IMR-90 (cell line): ENCODE measurements at regions not wholly inside any gene's neighbourhood (a gene's known extent, or its start where the extent isn't known, plus 50 kb on each side); places are given as distances from the start of the nearest gene placed in this dataset.

Experiments used
- ATAC-seq: fragments of 200-7000 bp; cut with Tn5 transposase; 2 replicates; pipeline ENCODE4 v1.9.1; 2020; ENCODE audit warnings: low read depth, mild to moderate bottlenecking, moderate library complexity
- BruUV-seq: library from RNA; stranded (reverse); fragments of 400-500 nt; replicated peaks from 2 replicates; lab custom pipeline; 2021; lab: Mats Ljungman, UMichigan
- CTCF ChIA-PET: fragments of 300-600 bp; formaldehyde crosslinking; extraction: SDS; loops from one replicate; lab custom pipeline; 2021; ENCODE audit warnings: antibody characterized with exemption; lab: Yijun Ruan, JAX
- POLR2A ChIA-PET: fragments of 300-600 bp; sonication (Branson Sonifier 250); formaldehyde crosslinking; loops from one replicate; lab custom pipeline; 2022; ENCODE audit warnings: antibody characterized with exemption; ENCODE audit not compliant: unreplicated experiment; lab: Charles Lee
- DNase-seq: peaks from one replicate; pipeline ENCODE4 v3.0.0; 2013
- H2AFZ ChIP-seq: replicated peaks from 2 replicates; pipeline ENCODE3; 2013; ENCODE audit warnings: low read length, mild to moderate bottlenecking; ENCODE audit not compliant: poor library complexity
- H2AK5ac ChIP-seq: 2 replicates; pipeline ENCODE4 v1.6.1; 2013; ENCODE audit warnings: low read depth, low read length, inconsistent platforms
- H2AK9ac ChIP-seq: replicated peaks from 2 replicates; pipeline ENCODE3; 2013; ENCODE audit warnings: mild to moderate bottlenecking, low read depth, low read length, moderate library complexity; ENCODE audit not compliant: poor library complexity
- H2BK120ac ChIP-seq: 2 replicates; pipeline ENCODE4 v1.6.1; 2013; ENCODE audit warnings: low read depth, low read length, inconsistent platforms
- H2BK15ac ChIP-seq: 3 replicates; pipeline ENCODE4 v1.6.1; 2013; ENCODE audit warnings: low read depth, low read length, inconsistent platforms
- H2BK20ac ChIP-seq: 2 replicates; pipeline ENCODE4 v1.6.1; 2013; ENCODE audit warnings: low read depth, mild to moderate bottlenecking, inconsistent platforms, low read length, moderate library complexity
- H2BK5ac ChIP-seq: 2 replicates; pipeline ENCODE4 v1.6.1; 2013; ENCODE audit warnings: mild to moderate bottlenecking, low read depth, low read length, inconsistent platforms; ENCODE audit not compliant: poor library complexity, severe bottlenecking
- H3K14ac ChIP-seq: replicated peaks from 2 replicates; pipeline ENCODE4 v1.6.1; 2013; ENCODE audit warnings: low read depth, low read length, inconsistent platforms
- H3K18ac ChIP-seq: 2 replicates; pipeline ENCODE4 v1.6.1; 2013; ENCODE audit warnings: low read depth, low read length, control low read depth
- H3K23ac ChIP-seq: 2 replicates; pipeline ENCODE4 v1.6.1; 2013; ENCODE audit warnings: low read depth, low read length, inconsistent platforms
- H3K27ac ChIP-seq: 2 replicates; pipeline ENCODE4 v1.5.1; 2013; ENCODE audit warnings: mild to moderate bottlenecking, control low read depth, low read length; ENCODE audit not compliant: insufficient read depth
- H3K27me3 ChIP-seq: 2 replicates; pipeline ENCODE4 v1.6.1; 2013; ENCODE audit warnings: low read length; ENCODE audit not compliant: control insufficient read depth, insufficient read depth
- H3K36me3 ChIP-seq: 2 replicates; pipeline ENCODE4 v1.6.1; 2013; ENCODE audit warnings: low read length, mixed read lengths; ENCODE audit not compliant: control insufficient read depth, insufficient read depth
- H3K4ac ChIP-seq: 2 replicates; pipeline ENCODE4 v1.6.1; 2013; ENCODE audit warnings: low read depth, low read length, inconsistent platforms
- H3K4me1 ChIP-seq: 2 replicates; pipeline ENCODE4 v1.6.1; 2013; ENCODE audit warnings: low read length, mixed read lengths; ENCODE audit not compliant: control insufficient read depth, insufficient read depth
- H3K4me2 ChIP-seq: 2 replicates; pipeline ENCODE4 v1.6.1; 2013; ENCODE audit warnings: low read depth, mild to moderate bottlenecking, control low read depth, low read length, moderate library complexity
- H3K4me3 ChIP-seq: 2 replicates; pipeline ENCODE4 v1.5.1; 2013; ENCODE audit warnings: low read depth, mild to moderate bottlenecking, control low read depth, low read length, moderate library complexity; ENCODE audit not compliant: insufficient read depth
- H3K56ac ChIP-seq: 2 replicates; pipeline ENCODE4 v1.6.1; 2013; ENCODE audit warnings: low read length, inconsistent platforms; ENCODE audit not compliant: insufficient read depth; ENCODE audit errors: extremely low read depth
- H3K79me1 ChIP-seq, 2 experiments: 2 replicates each; pipeline ENCODE4 v1.6.1; 2013; ENCODE audit warnings: low read length in 2 of 2, inconsistent platforms in 1 of 2, low read depth in 1 of 2
- H3K9ac ChIP-seq: 2 replicates; pipeline ENCODE4 v1.6.1; 2013; ENCODE audit warnings: low read depth, low read length, control low read depth
- H3K9me1 ChIP-seq: 2 replicates; pipeline ENCODE4 v1.6.1; 2013; ENCODE audit warnings: low read length, inconsistent platforms; ENCODE audit not compliant: insufficient read depth
- H3K9me3 ChIP-seq: 2 replicates; pipeline ENCODE4 v1.6.1; 2013; ENCODE audit warnings: low read length; ENCODE audit not compliant: control insufficient read depth, insufficient read depth
- H4K20me1 ChIP-seq: 2 replicates; pipeline ENCODE4 v1.6.1; 2013; ENCODE audit warnings: low read length, inconsistent platforms; ENCODE audit not compliant: insufficient read depth
- H4K5ac ChIP-seq: 2 replicates; pipeline ENCODE4 v1.6.1; 2013; ENCODE audit warnings: mild to moderate bottlenecking, low read depth, low read length, control low read depth
- H4K8ac ChIP-seq, 2 experiments: 2 replicates each; pipeline ENCODE4 v1.6.1; 2013; ENCODE audit warnings: low read depth in 2 of 2, low read length in 2 of 2, control low read depth in 1 of 2, inconsistent platforms in 1 of 2
- H4K91ac ChIP-seq: 2 replicates; pipeline ENCODE4 v1.6.1; 2013; ENCODE audit warnings: low read depth, low read length, inconsistent platforms; ENCODE audit not compliant: insufficient read depth
- BHLHE40 ChIP-seq: fragments of 150-350 bp; IDR thresholded peaks from 2 replicates; pipeline ENCODE4 v1.6.1; 2016; ENCODE audit warnings: mild to moderate bottlenecking, low read depth, low read length
- SMC3 ChIP-seq: fragments of 150-350 bp; IDR thresholded peaks from 2 replicates; pipeline ENCODE4 v1.6.1; 2016; ENCODE audit warnings: low read depth, mild to moderate bottlenecking, antibody characterized with exemption, low read length, moderate library complexity
- WGBS, 2 experiments: methylation state at CpG; one replicate each; pipeline versions ENCODE4 v1.1.5 to v1.1.7; 2013; ENCODE audit warnings: missing lambda C conversion rate in 2 of 2; ENCODE audit not compliant: insufficient read length in 1 of 2; ENCODE audit errors: extremely low coverage in 2 of 2; 5-methylcytosine and 5-hydroxymethylcytosine counted together
- dilution Hi-C: fragments of 300-500 bp; cut with HindIII; formaldehyde crosslinking; loops from one replicate; pipeline ENCODE4 v1.14.3; 2018; ENCODE audit warnings: low sequenced_read_pairs; ENCODE audit not compliant: unreplicated experiment
- in situ Hi-C: fragments of 300-500 bp; cut with MboI; formaldehyde crosslinking; loops from 3 replicates; pipeline ENCODE4 v1.14.3; 2019; ENCODE audit warnings: low sequenced_read_pairs, inconsistent platforms, mixed read lengths
- intact Hi-C: fragments of 100-400 bp; cut with micrococcal nuclease; formaldehyde crosslinking; loops from 2 replicates; pipeline ENCODE4 v1.10.0; 2022
- TF ChIP-seq, protein P1 (sequence below): fragments of 150-350 bp; IDR thresholded peaks from 2 replicates; pipeline ENCODE4 v1.6.1; 2017; ENCODE audit warnings: mild to moderate bottlenecking, antibody characterized with exemption, low read length, low read depth

DNA sequence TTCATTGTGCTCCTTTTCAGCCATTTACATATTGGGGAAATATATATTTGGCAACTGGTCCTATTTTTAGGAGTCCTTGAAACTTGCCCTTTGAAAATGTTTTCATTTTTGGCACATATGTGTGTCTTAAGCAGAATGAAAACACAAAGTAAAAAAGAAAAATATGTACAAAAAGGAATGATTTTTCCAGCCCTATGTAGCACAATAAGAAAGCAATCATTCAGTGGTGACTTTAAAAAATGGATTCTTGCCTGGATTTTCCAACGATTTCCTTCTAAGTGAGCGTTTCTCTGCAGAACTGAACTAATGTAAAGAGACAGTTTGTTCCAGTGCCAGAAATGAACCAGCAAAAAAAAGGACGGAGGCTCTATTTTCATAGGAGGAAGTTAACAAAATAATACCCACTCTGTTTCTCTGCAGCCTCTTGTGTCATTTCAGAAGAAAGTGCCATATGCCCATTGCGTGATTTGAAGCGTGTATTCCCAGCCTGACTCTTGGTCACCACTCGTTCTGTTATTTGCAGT lies 340.1 kb downstream of the SETD4 start:
- H3K56ac ChIP-seq = no peak overlapping the region
- H3K27me3 ChIP-seq = peaks cover 15% of the 10 kb centered on the region
- no peaks in the 10 kb centered on the region for H4K20me1 ChIP-seq
- H3K18ac ChIP-seq = no peak overlapping the region
- ChIA-PET POLR2A (interaction anchor here (0.6 kb wide), 1 partner anchor 25 kb away, joined by 3 read pairs; no protein-coding TSS in a partner anchor), CTCF (no interaction called here)
- in situ Hi-C loops = no loop called here
- no peak overlapping the region for H2BK5ac ChIP-seq
- no peak overlapping the region for H2AK9ac ChIP-seq
- no peak overlapping the region for H4K91ac ChIP-seq
- no peaks in the 10 kb centered on the region for H3K36me3 ChIP-seq
- no peak overlapping the region for H3K27ac ChIP-seq
- H3K4ac ChIP-seq = no peak overlapping the region
- H3K9me1 ChIP-seq = no peaks in the 10 kb centered on the region
- 41% methylated on average over 4 of the region's 6 CpGs; no CpG with 5 or more reads in 1 of the 2 experiments for WGBS, 2 experiments
- no peak overlapping the region for H2BK15ac ChIP-seq
- no peak overlapping the region for H3K23ac ChIP-seq
- no peak overlapping the region for H4K5ac ChIP-seq
- no peak for ATAC-seq
- no peak overlapping the region for H3K4me3 ChIP-seq
- H4K8ac ChIP-seq = no peak overlapping the region
- no peak overlapping the region for H2AFZ ChIP-seq
- dilution Hi-C loops = no loop called here
- no peak overlapping the region for H2BK20ac ChIP-seq
- H3K14ac ChIP-seq = no peak overlapping the region
- intact Hi-C loops = no loop called here
- H3K4me1 ChIP-seq = no peaks in the 10 kb centered on the region
- TF ChIP-seq BHLHE40 (no peak), SMC3 (no peak)
- TF ChIP-seq, protein P1, sequence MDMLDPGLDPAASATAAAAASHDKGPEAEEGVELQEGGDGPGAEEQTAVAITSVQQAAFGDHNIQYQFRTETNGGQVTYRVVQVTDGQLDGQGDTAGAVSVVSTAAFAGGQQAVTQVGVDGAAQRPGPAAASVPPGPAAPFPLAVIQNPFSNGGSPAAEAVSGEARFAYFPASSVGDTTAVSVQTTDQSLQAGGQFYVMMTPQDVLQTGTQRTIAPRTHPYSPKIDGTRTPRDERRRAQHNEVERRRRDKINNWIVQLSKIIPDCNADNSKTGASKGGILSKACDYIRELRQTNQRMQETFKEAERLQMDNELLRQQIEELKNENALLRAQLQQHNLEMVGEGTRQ = no peak
- H2BK120ac ChIP-seq = no peak overlapping the region
- no peaks in the 10 kb centered on the region for H3K79me1 ChIP-seq
- peaks cover 2% of the 10 kb centered on the region; the same call in 1 of the 2 replicates for H3K9me3 ChIP-seq
- BruUV-seq = no TSS peak
- no peak overlapping the region for H3K9ac ChIP-seq
- no peak for DNase-seq
- H3K4me2 ChIP-seq = no peak overlapping the region
- H2AK5ac ChIP-seq = no peak overlapping the region
